Keratinocyte (primary cell): ENCODE measurements at regions not wholly inside any gene's neighbourhood (a gene's known extent, or its start where the extent isn't known, plus 50 kb on each side); places are given as distances from the start of the nearest gene placed in this dataset.

Source experiments
- DNase-seq: peaks from one replicate; pipeline ENCODE4 v3.0.0-alpha.2; 2011; ENCODE audit warnings: low read depth, missing footprints, low spot score
- FAIRE-seq: peaks from 2 replicates; lab custom pipeline; 2011; peaks lifted over from hg19 to GRCh38; lab: Jason Lieb, UNC
- H2AFZ ChIP-seq: 2 replicates; pipeline ENCODE4 v1.6.0; 2012; ENCODE audit warnings: low read length, control low read depth, inconsistent platforms; ENCODE audit not compliant: control insufficient read depth
- H3K27ac ChIP-seq: 2 replicates; pipeline ENCODE4 v1.5.1; 2011; ENCODE audit warnings: low read length; ENCODE audit not compliant: control insufficient read depth, insufficient read depth
- H3K27me3 ChIP-seq: 3 replicates; pipeline ENCODE4 v1.6.0; 2011; ENCODE audit warnings: low read length; ENCODE audit not compliant: control insufficient read depth, insufficient read depth; ENCODE audit errors: extremely low read depth
- H3K36me3 ChIP-seq, 2 experiments: 2 replicates in 1 of 2; 3 replicates in 1 of 2; pipeline ENCODE4 v1.5.1; 2011; ENCODE audit warnings: low read length in 2 of 2, mild to moderate bottlenecking in 1 of 2; ENCODE audit not compliant: control insufficient read depth in 2 of 2, insufficient read depth in 2 of 2; ENCODE audit errors: extremely low read depth in 1 of 2
- H3K4me1 ChIP-seq: 3 replicates; pipeline ENCODE4 v1.5.1; 2011; ENCODE audit warnings: low read length; ENCODE audit not compliant: control insufficient read depth, insufficient read depth; ENCODE audit errors: extremely low read depth
- H3K4me2 ChIP-seq: 3 replicates; pipeline ENCODE4 v1.6.0; 2011; ENCODE audit warnings: low read depth, low read length; ENCODE audit not compliant: control insufficient read depth, insufficient read depth; ENCODE audit errors: extremely low read depth
- H3K4me3 ChIP-seq, 3 experiments: fragments of 200-600 bp in 1 of 3; sonication (generic) in 1 of 3; 2 replicates in 2 of 3; 3 replicates in 1 of 3; pipeline ENCODE4 v1.5.1; 2011 to 2016; ENCODE audit warnings: low read length in 3 of 3, mild to moderate bottlenecking in 3 of 3, control low read depth in 2 of 3, inconsistent platforms in 1 of 3, low read depth in 1 of 3, mixed read lengths in 1 of 3, mixed run types in 1 of 3, moderate library complexity in 1 of 3; ENCODE audit not compliant: control insufficient read depth in 2 of 3, insufficient read depth in 2 of 3; ENCODE audit errors: extremely low read depth in 1 of 3
- H3K79me2 ChIP-seq: 2 replicates; pipeline ENCODE4 v1.6.0; 2012; ENCODE audit warnings: low read length; ENCODE audit not compliant: control insufficient read depth, insufficient read depth
- H3K9ac ChIP-seq: 3 replicates; pipeline ENCODE4 v1.6.0; 2011; ENCODE audit warnings: low read length; ENCODE audit not compliant: control insufficient read depth, insufficient read depth; ENCODE audit errors: extremely low read depth
- H3K9me1 ChIP-seq: 3 replicates; pipeline ENCODE4 v1.6.0; 2011; ENCODE audit warnings: low read length; ENCODE audit not compliant: control insufficient read depth, insufficient read depth; ENCODE audit errors: extremely low read depth
- H3K9me3 ChIP-seq: 2 replicates; pipeline ENCODE4 v1.5.1; 2012; ENCODE audit warnings: low read depth, low read length; ENCODE audit not compliant: control insufficient read depth
- H4K20me1 ChIP-seq: 3 replicates; pipeline ENCODE4 v1.6.0; 2011; ENCODE audit warnings: low read length; ENCODE audit not compliant: control insufficient read depth, insufficient read depth; ENCODE audit errors: extremely low read depth
- EZH2 ChIP-seq: IDR thresholded peaks from one replicate; pipeline ENCODE4 v1.6.1; 2012; ENCODE audit warnings: inconsistent platforms, mild to moderate bottlenecking, low read length, moderate library complexity
- dilution Hi-C: fragments of 300-500 bp; cut with MboI; formaldehyde crosslinking; loops from one replicate; pipeline ENCODE4 v1.7.0; 2020; ENCODE audit warnings: low sequenced_read_pairs; ENCODE audit not compliant: extremely low pct_ligation_motif_present
- TF ChIP-seq, protein P1 (sequence below), 3 experiments: IDR thresholded peaks in 1 of 3; conservative IDR thresholded peaks in 1 of 3; optimal IDR thresholded peaks in 1 of 3; 2 replicates in 2 of 3; 3 replicates in 1 of 3; pipeline versions ENCODE3 to v1.5.1; 2011; ENCODE audit warnings: low read length in 3 of 3, mild to moderate bottlenecking in 3 of 3, moderate library complexity in 2 of 3, control low read depth in 1 of 3, inconsistent platforms in 1 of 3; ENCODE audit not compliant: insufficient read depth in 2 of 3; ENCODE audit errors: extremely low read depth in 1 of 3

DNA sequence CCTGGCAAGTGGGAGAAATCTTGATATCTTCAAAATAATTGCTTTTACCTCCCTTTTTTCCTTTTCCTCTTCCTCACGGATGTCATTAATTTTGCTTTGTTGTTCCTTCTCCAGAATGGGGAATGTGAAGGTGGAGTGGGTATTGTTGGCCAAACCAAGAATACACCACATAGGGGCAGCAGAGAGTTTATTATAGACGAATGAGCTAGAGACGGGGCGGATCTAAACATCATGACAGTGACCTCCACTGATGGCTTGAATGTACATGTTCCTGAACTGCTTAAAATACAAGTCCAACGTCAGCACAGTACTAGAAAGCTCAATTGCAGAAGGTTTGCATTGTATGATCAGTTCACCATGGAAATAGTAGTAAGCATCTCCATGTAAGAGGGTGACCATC lies 122.3 kb upstream of the SNX19 start:
- no peaks in the 10 kb centered on the region for H3K9me3 ChIP-seq
- no peak for DNase-seq
- H3K79me2 ChIP-seq, result no peaks in the 10 kb centered on the region
- TF ChIP-seq, protein P1, sequence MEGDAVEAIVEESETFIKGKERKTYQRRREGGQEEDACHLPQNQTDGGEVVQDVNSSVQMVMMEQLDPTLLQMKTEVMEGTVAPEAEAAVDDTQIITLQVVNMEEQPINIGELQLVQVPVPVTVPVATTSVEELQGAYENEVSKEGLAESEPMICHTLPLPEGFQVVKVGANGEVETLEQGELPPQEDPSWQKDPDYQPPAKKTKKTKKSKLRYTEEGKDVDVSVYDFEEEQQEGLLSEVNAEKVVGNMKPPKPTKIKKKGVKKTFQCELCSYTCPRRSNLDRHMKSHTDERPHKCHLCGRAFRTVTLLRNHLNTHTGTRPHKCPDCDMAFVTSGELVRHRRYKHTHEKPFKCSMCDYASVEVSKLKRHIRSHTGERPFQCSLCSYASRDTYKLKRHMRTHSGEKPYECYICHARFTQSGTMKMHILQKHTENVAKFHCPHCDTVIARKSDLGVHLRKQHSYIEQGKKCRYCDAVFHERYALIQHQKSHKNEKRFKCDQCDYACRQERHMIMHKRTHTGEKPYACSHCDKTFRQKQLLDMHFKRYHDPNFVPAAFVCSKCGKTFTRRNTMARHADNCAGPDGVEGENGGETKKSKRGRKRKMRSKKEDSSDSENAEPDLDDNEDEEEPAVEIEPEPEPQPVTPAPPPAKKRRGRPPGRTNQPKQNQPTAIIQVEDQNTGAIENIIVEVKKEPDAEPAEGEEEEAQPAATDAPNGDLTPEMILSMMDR (optimal IDR thresholded peaks at IDR 0.05 in 1 of 3, IDR thresholded peaks at IDR 0.05 in 1 of 3, conservative IDR thresholded peaks at IDR 0.05 in 1 of 3; ENCODE audit: extremely low read depth in 1 of 3, insufficient read depth in 2 of 3, low read length in 3 of 3), result peak; percentile 32 to 48 (median 41)
- no peak for TF ChIP-seq EZH2
- H3K4me3 ChIP-seq, result no peak overlapping the region
- no peak overlapping the region for H2AFZ ChIP-seq
- dilution Hi-C loops, result no loop called here
- H3K9me1 ChIP-seq, result no peaks in the 10 kb centered on the region
- H3K4me2 ChIP-seq, result no peak overlapping the region
- H3K36me3 ChIP-seq, result no peaks in the 10 kb centered on the region
- H3K9ac ChIP-seq, result no peak overlapping the region
- peaks cover 25% of the 10 kb centered on the region for H3K4me1 ChIP-seq
- peak; percentile 48 for FAIRE-seq
- H3K27me3 ChIP-seq, result no peaks in the 10 kb centered on the region
- no peaks in the 10 kb centered on the region for H4K20me1 ChIP-seq
- H3K27ac ChIP-seq, result no peak overlapping the region

DNA sequence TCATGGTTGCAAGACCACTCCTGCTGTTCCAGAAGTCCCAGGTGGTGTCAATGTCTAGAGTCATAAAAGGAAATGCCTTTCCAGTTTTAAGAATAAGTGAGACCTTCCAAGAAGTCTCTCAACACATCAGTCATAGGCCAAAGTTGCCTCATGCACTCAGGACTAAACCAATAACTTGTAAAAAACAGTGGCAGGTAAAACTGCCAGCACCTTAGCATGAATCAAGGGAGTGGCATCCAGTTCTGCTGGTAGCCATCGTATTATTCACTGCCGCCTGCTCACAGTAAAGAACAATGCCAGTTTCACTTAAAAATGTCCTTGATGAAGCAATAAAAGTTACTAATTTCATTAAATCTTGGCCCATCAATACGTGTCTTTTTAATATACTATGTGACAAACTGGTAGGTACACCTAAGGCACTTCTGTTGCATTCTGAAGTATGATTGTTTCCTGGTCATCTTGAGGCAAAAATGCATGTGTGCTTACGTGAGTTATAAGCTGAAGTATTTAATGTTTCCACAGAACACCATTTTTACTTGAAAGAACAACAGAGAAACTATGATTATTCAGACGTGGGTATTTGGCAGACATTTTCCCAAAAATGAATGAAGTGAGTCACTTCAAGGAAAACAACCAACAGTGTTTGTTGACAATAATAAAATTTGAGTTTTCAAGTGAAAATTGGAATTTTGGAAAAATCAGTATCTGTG lies 125.2 kb upstream of the SNX19 start:
- H3K4me2 ChIP-seq, result peak overlapping the region; percentile 70
- H3K9me3 ChIP-seq, result no peaks in the 10 kb centered on the region
- peak overlapping the region; percentile 65 for H3K27ac ChIP-seq
- FAIRE-seq (peak; percentile 85), DNase-seq (no peak)
- H3K79me2 ChIP-seq, result no peaks in the 10 kb centered on the region
- no peaks in the 10 kb centered on the region for H3K36me3 ChIP-seq
- no peaks in the 10 kb centered on the region for H3K9me1 ChIP-seq
- no peaks in the 10 kb centered on the region for H4K20me1 ChIP-seq
- dilution Hi-C loops, result no loop called here
- peaks cover 17% of the 10 kb centered on the region for H3K4me1 ChIP-seq
- TF ChIP-seq EZH2, result no peak
- TF ChIP-seq, protein P1 (optimal IDR thresholded peaks at IDR 0.05 in 1 of 3, IDR thresholded peaks at IDR 0.05 in 1 of 3, conservative IDR thresholded peaks at IDR 0.05 in 1 of 3; ENCODE audit: extremely low read depth in 1 of 3, insufficient read depth in 2 of 3, low read length in 3 of 3), result no peak
- no peaks in the 10 kb centered on the region for H3K27me3 ChIP-seq
- H2AFZ ChIP-seq, result peak overlapping the region; percentile 74
- no peak overlapping the region for H3K9ac ChIP-seq
- H3K4me3 ChIP-seq, result peak overlapping the region in 2 of 3 experiments; percentile 23 to 34
